ENCODE measurements at regions not wholly inside any gene's neighbourhood (a gene's known extent, or its start where the extent isn't known, plus 50 kb on each side); places are given as distances from the start of the nearest gene placed in this dataset.

DNA sequence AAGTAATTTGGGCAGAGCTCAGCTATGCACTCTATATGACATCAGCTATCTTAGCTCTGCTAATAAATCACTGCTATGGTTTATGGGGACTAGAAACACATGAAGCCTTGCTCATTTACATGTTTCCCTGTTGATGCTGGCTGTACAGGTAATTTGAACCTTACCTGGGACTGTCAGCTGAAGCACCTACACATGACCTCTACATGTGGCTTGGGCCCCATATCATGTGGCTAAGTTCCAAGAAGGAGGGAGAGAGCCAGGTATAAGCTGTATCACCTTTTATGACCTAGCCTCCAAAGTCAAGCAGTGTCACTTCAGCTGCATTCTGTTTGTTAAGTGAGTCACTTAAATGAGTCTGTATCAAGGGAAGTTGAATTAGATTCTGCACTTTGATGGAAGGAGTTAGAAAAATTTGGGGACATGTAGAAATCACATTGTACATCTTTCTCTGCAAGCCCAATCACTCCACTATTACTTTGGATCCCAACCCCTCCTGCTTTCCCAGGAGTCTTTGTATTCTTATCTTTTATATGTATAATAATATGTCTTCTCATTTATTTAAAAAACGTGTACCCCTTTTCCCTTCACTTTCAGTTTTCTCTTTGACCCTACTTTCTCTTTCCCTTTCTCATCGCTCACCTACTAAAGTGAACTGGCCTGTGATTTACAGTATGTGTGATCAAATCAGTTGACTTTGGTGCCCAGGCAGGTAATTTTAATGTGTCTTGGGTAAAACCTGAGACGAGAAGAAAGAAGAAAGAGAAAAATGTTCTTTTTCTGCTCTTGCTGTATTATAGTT is 53.4 kb upstream of the PRKACB start:
- no peak for DNase-seq

DNA sequence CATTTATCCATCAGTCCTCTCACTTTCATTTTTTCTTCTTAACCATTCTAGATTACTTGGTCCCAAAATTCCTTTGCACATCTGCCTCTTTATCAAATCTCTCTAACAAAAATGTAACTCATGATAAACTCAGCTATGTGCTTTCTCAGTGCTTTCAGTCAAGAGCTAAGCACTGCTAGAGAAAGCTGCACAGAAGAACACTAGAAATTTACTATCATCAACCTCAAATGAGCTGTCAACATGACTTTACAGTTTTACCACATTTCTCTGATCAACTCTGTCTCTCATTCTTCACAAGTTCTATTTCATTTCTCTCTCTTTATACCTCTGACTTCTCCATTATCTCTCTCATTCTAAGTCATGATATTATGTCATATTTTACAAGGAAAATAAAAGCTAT is 54.2 kb upstream of the PRKACB start:
- no peak for DNase-seq

DNA sequence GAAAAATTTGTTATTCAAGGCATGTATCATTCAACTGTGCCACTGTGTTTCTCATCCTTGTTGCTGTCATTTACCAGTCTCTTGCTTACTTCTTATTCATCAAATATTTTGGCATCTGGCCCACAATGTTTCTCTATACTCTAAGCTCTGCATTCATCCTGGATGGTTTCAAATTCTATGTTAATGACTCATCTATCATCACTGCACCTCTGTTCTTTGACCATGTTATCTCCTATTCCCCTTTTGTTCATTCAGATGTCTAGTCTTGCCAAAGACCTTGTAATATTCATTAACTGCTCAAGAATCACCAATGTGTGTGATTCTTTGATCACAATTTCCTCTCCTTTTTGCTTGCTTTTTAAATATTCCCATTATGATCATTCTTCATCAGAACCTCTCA is 54.6 kb upstream of the PRKACB start:
- DNase-seq = no peak

DNA sequence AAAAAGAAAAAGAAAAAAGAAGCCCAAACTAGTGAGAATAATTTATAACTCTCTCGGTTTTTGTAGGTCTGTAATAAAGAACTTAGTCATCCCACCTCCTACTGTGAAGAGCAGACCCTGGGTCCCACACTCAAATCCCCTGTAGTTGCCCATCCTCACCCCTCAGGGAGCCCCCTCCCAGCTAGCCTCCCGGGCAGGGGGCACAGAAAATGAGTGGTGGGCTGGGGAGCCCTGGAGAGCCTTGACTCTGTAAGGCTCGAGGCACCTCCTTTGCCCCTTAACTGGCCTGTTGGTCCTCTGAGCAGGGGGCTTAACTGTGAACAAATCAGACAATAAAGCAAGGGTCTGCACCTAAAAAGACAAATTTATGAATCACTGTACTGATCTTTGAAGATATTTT is 57.5 kb upstream of the PRKACB start:
- DNase-seq = no peak

DNA sequence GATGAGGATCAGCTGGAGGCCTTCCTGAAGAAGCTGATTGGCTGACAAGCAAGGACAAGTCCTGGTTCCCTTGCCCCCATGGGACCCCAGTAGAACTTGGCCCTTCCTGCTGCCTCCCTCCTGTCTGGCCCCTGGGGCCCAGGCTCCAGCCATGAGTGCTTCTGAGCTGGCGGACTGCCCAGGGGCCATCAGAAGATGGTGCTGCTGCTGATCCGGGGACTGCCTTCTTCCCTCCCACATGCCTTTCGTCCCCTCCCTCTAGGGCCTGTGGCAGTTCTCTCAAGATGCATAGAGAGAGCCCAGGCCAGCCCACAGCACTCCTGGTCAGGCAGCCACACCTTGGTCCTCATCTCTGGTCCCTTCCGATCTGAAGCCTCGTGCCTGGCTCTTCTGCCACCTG is 57.9 kb upstream of the PRKACB start:
- DNase-seq = no peak

DNA sequence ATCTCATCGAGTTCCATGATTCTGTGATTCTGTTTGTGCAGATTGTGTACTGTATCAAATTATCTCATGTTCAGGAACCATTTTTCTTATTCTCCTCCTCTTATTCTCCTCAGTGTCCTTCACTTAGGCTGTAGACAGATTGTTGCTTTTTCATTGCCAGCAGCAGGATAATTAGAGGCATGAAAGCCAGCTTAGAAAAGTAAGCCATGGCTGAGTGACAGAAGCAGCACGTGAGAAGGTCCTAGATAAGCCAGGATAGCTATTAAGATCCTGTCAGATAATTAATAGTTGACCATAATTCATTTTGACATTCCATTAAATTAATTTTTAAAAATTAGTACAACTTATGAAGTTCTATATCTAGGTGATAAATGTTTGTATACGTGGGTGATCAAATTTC is 60.8 kb upstream of the PRKACB start:
- DNase-seq = peak in 1 of 14 donors; percentile 33

DNA sequence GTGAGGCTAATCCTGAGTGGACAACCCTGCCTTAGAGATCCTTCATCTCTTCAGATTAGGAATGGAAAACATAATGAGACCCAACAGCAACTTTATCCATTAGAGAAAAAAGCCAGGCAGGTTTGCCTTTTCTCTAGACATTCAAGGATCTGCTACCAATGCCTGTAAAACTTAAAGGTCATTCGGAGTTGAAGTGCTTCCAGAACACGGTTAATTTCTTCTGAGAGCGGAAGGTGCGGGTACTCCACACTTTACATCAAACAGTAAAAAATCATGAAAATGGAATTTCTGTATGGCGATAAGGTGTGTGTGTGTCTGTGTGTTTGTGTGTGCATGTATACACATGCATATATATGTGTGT is 65.2 kb upstream of the PRKACB start:
- DNase-seq = no peak

DNA sequence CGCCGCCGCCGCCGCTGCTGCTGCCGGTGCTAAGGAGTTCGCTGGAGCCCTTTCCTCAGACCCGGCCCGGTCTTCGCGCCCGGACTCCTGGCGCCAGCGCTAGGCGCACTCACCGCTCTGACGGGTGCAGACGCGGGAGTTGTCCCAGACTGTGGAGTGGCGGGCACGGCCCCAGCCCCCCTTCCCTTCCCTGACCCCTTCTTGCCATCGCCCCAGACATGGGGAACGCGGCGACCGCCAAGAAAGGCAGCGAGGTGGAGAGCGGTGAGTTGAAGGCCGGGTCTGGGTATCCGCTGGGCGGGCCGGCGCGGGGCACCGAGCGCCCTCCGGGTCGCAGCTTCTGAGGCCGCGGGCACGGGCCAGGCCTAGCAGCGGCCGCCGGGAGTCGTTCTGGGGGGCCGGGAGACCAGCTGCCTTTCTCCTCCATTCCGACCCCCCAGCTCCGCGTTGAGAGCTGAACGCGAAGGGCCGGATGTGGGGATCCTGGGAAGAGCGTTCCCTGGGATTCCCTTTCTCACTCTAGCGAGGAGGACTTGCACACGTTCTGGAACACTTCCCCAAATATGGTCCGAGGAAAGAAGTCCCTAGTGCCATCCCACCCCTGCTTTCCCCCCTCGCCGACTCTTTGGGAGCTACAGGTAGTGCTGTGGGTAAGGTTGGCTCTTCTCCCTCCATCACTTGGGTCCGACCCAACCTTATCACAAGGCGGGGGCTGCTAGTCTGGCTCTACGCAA is 65.8 kb upstream of the PRKACB start:
- DNase-seq = peak in 8 of 14 donors; percentile 21 to 79 (median 64)

DNA sequence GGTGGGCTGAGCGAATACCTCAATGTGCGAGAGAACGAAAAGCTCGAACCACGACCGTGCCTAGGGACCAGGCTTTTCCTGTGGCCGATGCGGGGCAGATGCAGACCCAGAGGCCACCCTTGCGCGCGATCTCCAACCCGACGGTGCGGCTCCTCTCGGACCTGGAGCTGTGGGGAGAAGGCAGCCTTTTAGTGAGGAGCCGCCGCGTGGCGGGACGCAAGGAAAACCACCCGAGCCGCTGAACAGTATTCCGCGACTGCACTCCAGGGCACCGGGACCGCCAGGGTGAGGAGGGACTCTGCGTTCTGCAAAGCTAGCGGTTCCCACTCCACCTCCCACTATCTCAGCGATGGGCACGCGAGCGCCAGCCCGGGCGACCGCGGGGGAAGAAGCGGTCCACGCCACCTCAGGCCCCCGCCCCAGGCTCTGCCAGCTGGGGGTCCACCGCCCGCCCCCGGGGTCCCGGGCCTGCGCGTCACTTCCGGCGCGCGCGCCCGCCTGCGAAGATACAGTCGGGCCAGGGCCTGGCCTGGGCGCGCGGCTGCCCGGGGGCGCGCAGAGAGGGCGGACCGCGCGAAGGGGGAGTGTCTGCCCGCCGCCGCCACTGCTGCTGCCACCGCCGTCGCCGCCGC is 66.5 kb upstream of the PRKACB start:
- DNase-seq = peak in 13 of 14 donors; percentile 44 to 97 (median 80)

DNA sequence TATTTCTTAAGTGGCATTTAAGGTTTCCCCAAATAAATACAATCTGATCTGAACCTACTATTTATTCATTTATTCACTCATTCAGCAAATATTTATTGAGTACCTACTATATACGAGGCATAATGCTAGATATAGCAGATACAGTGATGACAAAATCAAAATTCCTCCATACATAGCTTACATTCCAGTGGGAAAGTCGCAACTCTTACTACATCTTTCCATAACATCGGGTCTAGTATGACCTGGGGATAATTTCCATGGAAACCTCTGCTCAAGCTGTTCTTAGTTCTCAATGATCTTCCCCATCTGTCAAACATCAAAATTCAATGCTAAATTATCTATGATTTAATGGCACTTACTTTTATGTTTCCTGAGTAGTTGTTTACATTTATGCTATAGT is 70.8 kb upstream of the PRKACB start:
- DNase-seq = no peak

DNA sequence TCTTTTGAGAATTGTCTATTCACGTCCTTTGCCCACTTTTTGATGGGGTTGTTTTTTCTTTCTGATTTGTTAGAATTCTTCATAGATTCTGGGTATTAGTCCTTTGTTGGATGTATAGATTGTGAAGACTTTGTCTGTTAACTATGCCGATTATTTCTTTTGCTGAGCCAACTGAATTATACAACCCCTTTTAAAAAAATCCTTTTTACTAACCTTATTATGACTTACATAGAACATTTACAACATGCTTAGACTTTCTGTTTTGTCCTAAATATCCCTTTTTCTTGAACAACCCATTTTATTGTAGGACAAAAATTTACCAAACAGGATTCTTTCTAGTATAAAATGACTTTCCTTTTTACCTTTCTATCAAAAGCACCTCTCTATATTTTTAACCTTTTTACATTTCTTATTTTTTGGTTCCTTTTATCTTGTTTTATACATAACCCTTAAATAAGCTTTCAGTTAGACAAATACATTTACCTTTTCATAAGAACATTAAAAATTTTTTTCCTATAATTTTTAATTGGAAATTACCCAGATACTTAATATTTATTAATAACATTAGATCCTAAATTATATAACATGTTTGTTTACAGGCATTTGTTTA is 70.4 kb upstream of the TTLL7 start:
- DNase-seq = no peak

DNA sequence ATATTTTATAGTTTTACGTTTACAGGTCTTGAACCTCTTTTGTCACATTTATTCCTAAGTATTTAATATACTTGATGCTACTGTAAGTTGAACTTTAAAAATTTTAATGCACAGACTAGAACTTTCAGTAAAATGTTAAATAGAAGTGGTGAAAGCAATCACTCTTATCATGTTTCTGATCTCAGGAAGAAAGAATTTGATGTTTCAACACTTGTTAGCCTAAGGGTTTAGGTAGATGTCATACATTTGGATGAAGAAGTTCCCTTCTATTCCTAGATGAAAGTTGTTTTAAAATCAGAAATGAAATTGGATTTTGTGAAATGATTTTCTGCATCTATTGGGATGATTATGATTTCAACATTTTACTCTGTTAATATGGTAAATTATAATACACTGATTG is 63.6 kb upstream of the TTLL7 start:
- no peak for DNase-seq

DNA sequence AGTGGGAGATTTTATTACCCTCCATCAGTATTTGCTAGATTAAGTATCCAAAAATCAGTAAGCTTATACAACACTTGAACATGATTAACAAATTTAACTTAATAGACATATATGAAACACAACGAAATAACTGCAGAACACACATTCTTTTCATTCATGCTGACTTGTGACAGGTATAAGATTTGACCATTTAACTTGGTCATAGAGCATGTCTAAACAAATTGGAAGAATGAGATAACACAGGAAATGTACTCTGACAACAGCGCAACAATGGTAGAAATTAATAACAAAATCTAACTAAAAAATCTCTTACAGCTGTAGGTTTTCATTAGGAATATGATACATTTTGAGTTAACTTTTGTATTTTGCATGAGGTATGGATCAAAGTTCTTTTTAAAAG is 62.4 kb upstream of the TTLL7 start:
- no peak for DNase-seq

DNA sequence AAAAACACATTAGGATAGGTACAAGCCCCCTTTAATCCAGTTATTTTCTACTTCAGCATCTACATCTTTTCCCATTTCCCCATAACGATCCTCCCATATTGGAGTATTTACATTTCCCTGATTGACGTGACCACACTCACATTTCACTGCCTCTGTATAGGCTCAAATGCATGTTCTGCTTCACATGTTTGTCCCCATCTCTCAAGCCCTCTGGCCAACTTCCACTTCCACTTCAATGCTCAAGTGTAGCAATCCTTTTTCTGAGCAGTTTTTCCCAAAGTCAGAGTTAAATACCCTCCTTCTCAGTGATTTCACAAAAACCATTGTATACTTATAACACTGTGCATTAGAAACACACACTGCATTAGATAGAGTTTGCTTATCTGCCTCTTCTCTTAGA is 61.8 kb upstream of the TTLL7 start:
- DNase-seq = no peak

DNA sequence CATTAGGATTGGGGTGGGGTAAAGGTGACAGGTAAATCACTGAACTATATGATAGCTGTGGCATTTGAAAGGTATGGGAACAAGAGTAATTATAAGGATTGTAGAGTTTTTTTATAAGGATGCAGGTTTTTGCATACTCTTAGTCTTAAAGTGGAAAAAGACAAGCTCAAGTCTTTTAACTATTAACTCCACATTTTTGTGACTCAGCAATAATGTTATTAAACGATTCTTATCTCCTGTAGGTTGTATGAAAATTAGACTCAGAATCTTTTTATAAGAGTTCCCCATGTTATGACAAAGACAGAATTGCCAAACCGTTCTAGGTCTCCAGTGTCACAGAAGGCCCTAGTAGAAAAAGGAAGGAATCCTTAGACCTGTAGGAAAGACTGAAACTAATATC is 49.9 kb upstream of the TTLL7 start:
- DNase-seq = no peak
